ENCODE measurements at regions not wholly inside any gene's neighbourhood (a gene's known extent, or its start where the extent isn't known, plus 50 kb on each side); places are given as distances from the start of the nearest gene placed in this dataset.

DNA sequence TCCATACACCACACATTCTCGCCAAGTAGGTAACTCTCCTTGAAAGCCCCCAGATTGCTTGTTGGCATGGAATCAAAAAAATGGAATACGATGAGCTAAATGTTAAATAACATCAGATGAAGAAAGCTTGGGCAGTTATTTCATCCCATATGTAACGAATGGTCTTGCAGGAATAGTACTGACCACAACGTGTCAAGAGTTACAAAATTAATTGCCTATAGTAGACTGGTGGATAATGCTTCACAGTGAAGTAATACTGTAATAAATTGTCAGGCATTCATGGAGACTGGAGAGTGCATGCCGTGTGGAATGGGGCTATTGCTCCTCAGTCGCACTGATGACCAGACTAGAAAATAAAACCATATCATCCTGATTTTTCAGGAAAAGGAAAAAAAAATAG is 1628.7 kb downstream of the MAT2B start:
- Mint-ChIP-seq H3K36me3 (no peaks in the 10 kb centered on the region), H3K27ac (no peak overlapping the region), H3K4me3 (no peak overlapping the region), H3K9me3 (no peaks in the 10 kb centered on the region), H3K4me1 (no peaks in the 10 kb centered on the region), H3K27me3 (no peaks in the 10 kb centered on the region)
- no peak for ATAC-seq (ENCODE audit: low read depth)
- no peak for DNase-seq
- POLR2A ChIA-PET = no interaction called here

DNA sequence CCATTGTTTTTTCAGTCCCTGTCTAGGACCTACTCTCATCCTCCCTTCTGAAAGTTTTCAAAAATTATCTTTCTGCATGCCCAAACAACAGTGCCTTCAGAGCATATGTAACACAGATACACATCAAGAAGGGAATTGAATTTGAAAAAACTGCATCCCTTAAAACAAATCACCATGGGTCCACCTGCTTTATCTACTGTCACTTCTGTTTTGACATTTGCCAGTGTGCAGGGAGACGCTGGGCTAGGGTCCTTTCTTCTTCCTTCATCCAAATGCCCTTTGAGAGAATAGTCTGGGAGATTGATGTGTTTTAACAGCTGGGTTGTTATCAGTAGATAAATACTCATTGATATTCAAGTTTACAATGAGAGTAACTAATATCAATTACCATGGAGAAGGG is 1630.1 kb downstream of the MAT2B start:
- Mint-ChIP-seq H3K9me3 (no peaks in the 10 kb centered on the region), H3K4me1 (no peaks in the 10 kb centered on the region), H3K4me3 (no peak overlapping the region), H3K27ac (no peak overlapping the region), H3K36me3 (no peaks in the 10 kb centered on the region), H3K27me3 (no peaks in the 10 kb centered on the region)
- ATAC-seq (ENCODE audit: low read depth) = no peak
- POLR2A ChIA-PET = no interaction called here
- no peak for DNase-seq

DNA sequence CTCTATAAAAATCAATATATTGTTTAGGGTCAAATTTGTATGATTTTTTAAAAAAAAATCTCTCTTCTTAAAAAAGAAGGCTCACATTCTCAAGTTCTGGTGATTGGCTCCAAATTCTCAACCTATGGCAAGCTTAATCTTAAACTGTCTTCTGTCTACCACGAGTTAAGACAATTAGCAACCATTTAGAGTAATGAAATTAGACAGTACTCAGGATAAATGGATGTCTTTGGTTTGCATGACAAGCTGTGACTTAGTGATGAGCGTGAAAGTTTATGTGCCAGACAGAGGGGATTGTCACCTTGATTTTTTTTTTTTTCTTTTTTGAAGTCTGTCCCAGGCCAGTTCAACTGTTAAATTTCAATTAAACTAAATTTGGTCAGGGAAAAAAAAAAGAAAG is 1632.3 kb downstream of the MAT2B start:
- POLR2A ChIA-PET = no interaction called here
- Mint-ChIP-seq H3K4me1 (no peaks in the 10 kb centered on the region), H3K27ac (no peak overlapping the region), H3K27me3 (no peaks in the 10 kb centered on the region), H3K9me3 (no peaks in the 10 kb centered on the region), H3K36me3 (no peaks in the 10 kb centered on the region), H3K4me3 (no peak overlapping the region)
- ATAC-seq (ENCODE audit: low read depth) = no peak
- DNase-seq = no peak

DNA sequence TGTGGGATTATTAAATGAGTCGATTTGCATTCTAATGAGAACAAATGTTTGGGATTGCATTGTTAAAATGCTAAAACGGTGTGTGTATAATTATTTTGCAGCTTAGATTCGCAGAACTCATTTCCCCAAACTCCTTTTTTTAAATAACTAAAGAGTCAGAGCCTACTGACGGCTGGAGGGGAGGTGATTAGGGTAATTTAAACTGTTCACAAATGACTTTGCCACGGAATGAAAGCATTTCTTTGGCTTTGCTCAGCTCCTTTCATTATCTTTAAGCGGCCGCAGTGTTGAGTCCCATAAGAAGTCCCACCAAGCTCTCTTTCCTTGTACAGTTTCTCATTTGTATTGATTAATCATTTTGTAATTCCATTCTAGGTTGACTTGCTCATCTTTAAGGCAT is 1632.8 kb downstream of the MAT2B start:
- ATAC-seq (ENCODE audit: low read depth) (no peak), DNase-seq (no peak)
- Mint-ChIP-seq H3K27me3 (no peaks in the 10 kb centered on the region), H3K4me3 (no peak overlapping the region), H3K36me3 (no peaks in the 10 kb centered on the region), H3K27ac (no peak overlapping the region), H3K9me3 (no peaks in the 10 kb centered on the region), H3K4me1 (no peaks in the 10 kb centered on the region)
- POLR2A ChIA-PET = no interaction called here

DNA sequence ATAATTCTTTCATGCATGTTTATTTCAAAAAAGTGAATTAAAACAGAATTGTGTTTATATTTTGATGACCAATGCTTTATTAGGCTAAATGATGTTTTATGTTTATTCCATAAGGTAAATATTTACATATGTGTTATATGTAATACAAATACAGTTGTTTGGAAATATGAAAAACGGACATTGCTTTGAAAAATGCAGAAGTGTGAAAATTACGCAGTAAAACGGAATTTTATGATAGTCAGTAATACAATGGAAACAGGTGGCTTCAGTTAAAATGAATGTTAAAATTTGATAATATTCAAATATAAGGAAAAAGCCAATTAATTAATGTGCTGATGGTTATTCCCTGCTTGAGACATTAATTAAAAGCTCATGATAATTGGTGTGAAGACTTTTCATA is 1633.8 kb downstream of the MAT2B start:
- Mint-ChIP-seq H3K4me1 (no peaks in the 10 kb centered on the region), H3K4me3 (no peak overlapping the region), H3K27me3 (no peaks in the 10 kb centered on the region), H3K36me3 (no peaks in the 10 kb centered on the region), H3K9me3 (no peaks in the 10 kb centered on the region), H3K27ac (no peak overlapping the region)
- POLR2A ChIA-PET = no interaction called here
- DNase-seq (no peak), ATAC-seq (ENCODE audit: low read depth) (no peak)

DNA sequence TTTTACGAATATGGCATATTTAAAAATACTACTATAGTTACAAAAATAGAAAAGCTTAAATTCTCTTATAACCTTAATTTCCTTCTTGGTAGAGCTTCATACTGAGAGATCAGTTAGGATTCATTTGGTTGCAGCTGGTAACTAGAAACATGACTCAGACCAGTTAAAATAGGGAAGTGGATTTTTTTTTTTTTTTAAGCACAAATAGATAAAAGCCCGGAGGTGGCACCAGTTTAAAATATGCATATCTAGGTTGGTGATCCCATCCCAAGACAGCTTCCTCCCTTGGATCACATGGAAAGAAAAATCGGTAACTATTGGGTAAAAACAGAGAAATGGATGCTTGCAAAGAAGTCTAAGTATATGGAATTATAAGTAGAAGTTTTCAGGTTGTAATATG is 1634.3 kb downstream of the MAT2B start:
- POLR2A ChIA-PET = no interaction called here
- Mint-ChIP-seq H3K4me1 (no peaks in the 10 kb centered on the region), H3K4me3 (no peak overlapping the region), H3K9me3 (no peaks in the 10 kb centered on the region), H3K27ac (no peak overlapping the region), H3K27me3 (no peaks in the 10 kb centered on the region), H3K36me3 (no peaks in the 10 kb centered on the region)
- ATAC-seq (ENCODE audit: low read depth) (no peak), DNase-seq (no peak)

DNA sequence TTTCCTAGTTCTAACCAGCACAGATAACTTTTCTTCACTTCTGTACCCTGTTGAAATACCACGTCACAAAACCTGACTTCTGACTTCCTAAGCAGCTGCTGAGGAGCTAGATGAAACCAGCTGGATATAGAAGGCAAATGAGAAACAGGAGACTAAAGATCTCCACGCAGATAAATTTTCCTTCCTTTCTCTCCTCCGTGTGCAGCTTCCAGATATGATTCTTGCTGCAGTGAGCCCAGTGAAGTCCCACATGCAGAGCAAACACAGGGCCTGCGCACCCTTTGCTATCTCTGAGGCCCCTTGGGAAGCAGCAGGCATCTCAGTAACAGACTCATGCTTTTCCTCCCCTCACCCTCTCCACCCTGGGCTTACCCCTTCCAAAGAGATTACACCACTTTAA is 1638.3 kb downstream of the MAT2B start:
- Mint-ChIP-seq H3K4me3 (no peak overlapping the region), H3K27ac (no peak overlapping the region), H3K9me3 (peaks cover 2% of the 10 kb centered on the region), H3K36me3 (no peaks in the 10 kb centered on the region), H3K4me1 (no peaks in the 10 kb centered on the region), H3K27me3 (no peaks in the 10 kb centered on the region)
- POLR2A ChIA-PET = no interaction called here
- DNase-seq = no peak
- ATAC-seq (ENCODE audit: low read depth) = no peak

DNA sequence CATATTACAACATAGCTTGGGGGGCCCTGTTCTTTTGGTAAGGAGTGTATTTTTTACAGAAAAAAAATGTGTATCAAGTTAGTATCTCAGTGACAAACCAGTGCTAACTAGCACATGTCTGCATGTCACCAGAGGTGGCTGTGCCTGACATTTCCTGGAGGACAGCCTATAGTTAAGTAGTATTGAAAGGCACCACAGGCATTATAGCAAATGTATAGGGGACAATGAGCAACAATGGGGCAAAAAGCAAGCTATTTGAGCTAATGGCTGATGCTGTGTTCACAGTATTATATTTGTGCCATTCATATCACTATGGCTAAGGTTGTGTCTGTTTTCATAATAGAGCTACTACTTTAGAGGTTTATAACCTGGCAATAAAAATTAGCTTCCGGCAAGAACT is 1644.0 kb downstream of the MAT2B start:
- POLR2A ChIA-PET = no interaction called here
- ATAC-seq (ENCODE audit: low read depth) (no peak), DNase-seq (no peak)
- Mint-ChIP-seq H3K36me3 (no peaks in the 10 kb centered on the region), H3K9me3 (peaks cover 2% of the 10 kb centered on the region), H3K27me3 (no peaks in the 10 kb centered on the region), H3K27ac (no peak overlapping the region), H3K4me1 (no peaks in the 10 kb centered on the region), H3K4me3 (no peak overlapping the region)

DNA sequence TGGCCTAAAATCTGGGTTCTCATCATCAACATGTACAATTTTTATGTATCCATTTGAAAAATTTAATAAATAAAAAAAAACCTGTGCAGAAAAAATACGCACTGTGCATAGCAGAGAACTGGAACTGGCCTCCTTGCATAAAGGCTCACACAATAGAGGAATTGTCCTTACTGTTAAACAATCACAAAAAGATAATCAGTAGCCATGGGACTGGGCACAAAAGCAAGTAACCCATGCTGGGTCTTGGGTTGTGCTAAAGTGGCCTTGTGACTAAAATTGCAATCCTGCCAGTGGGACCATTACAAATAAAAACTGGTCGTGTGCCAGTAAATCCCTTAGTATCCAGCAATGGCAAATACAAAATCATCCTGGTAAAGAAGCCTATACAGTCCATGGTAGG is 1646.6 kb downstream of the MAT2B start:
- Mint-ChIP-seq H3K27me3 (no peaks in the 10 kb centered on the region), H3K4me3 (no peak overlapping the region), H3K27ac (no peak overlapping the region), H3K36me3 (no peaks in the 10 kb centered on the region), H3K4me1 (no peaks in the 10 kb centered on the region), H3K9me3 (peaks cover 3% of the 10 kb centered on the region)
- ATAC-seq (ENCODE audit: low read depth) (no peak), DNase-seq (no peak)
- POLR2A ChIA-PET = no interaction called here

DNA sequence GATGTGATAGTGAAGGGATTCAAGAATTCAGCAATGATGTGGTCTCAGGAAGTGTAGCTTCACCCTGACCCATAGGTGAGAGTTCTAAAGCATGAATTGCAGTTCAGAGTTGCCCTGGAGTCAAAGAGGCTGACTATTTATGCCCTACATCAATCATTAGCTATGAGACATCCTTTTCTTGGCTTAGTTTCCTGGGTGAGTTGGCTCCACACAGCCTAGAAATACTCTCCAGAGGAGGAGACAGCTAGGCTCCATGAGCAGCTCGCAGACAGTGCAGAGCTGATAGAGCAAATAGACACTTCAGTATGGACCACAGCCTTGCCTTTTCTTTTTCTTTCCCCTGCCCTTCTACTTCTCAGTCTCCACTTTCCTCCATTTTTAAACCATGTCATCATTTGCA is 1651.8 kb downstream of the MAT2B start:
- no peaks in the 10 kb centered on the region for H3K27me3 Mint-ChIP-seq
- no peaks in the 10 kb centered on the region for H3K36me3 Mint-ChIP-seq
- POLR2A ChIA-PET = no interaction called here
- H3K27ac Mint-ChIP-seq = no peak overlapping the region
- H3K4me1 Mint-ChIP-seq = no peaks in the 10 kb centered on the region
- DNase-seq = no peak
- peaks cover 1% of the 10 kb centered on the region for H3K9me3 Mint-ChIP-seq
- no peak overlapping the region for H3K4me3 Mint-ChIP-seq
- ATAC-seq (ENCODE audit: low read depth) = no peak

DNA sequence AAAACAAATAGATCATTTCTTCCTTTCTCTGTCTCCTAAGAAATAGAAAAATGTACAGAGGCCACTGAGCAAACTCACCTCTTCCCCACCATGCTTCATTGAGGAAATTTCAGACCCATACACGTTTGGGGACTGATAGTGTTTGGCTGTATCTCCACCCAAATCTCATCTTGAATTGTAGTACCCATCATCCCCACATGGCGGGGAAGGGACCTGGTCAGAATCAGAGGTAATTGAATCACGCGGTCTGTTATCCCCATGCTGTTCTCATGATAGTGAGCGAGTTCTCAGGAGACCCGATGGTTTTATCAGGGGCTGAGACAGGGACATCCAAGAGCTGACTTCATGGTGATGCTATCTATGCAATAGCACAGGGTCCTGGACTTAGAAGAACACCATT is 1655.8 kb downstream of the MAT2B start:
- no peaks in the 10 kb centered on the region for H3K4me1 Mint-ChIP-seq
- ATAC-seq (ENCODE audit: low read depth) (no peak), DNase-seq (no peak)
- POLR2A ChIA-PET = no interaction called here
- no peaks in the 10 kb centered on the region for H3K36me3 Mint-ChIP-seq
- no peak overlapping the region for H3K27ac Mint-ChIP-seq
- H3K9me3 Mint-ChIP-seq = peaks cover 1% of the 10 kb centered on the region
- no peaks in the 10 kb centered on the region for H3K27me3 Mint-ChIP-seq
- H3K4me3 Mint-ChIP-seq = no peak overlapping the region

DNA sequence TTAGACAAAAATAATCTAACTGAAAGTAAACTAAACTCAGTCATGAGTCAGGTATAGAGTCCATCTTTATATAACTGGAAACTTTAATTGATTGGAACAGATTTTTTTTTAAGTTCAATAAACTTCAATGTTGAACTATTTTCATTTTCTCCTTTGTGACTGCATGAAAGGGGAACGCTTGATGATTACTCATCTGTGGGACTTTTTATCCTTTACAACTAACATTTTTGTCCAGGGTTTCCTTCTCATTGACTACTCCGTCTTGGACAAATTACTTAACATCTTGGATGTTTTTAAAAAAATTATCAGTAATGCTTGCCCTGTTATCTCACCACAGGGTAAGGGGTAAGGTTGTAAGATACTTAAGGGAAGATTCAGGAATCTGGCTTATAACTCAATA is 1658.4 kb downstream of the MAT2B start:
- POLR2A ChIA-PET = no interaction called here
- no peaks in the 10 kb centered on the region for H3K4me1 Mint-ChIP-seq

DNA sequence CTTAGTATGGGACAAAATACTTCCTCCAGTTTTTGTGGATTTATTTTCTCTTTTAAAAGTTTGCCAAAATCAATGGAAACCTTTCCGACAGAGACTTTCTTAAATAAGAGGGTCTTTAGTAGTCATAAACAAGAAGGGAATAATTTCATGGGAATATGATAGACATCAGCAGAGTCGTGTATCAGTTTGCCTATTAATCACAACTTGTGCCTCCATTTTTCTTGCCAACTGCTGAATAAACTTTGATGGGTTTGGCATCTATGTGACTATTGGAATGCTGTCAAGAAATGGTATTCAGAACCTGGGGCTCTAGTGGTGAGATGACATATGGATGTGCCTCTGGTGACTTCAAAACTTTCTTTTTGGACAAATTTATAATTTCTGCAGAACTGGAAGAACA is 1668.2 kb downstream of the MAT2B start:
- no peak for ATAC-seq (ENCODE audit: low read depth)
- H3K9me3 Mint-ChIP-seq = no peaks in the 10 kb centered on the region
- H3K4me1 Mint-ChIP-seq = no peaks in the 10 kb centered on the region
- no peak overlapping the region for H3K4me3 Mint-ChIP-seq
- POLR2A ChIA-PET = no interaction called here
- H3K27me3 Mint-ChIP-seq = no peaks in the 10 kb centered on the region
- no peak for DNase-seq
- no peak overlapping the region for H3K27ac Mint-ChIP-seq
- H3K36me3 Mint-ChIP-seq = no peaks in the 10 kb centered on the region

More for the DNA sequence above, 1658.4 kb downstream of the MAT2B start:
- ATAC-seq (ENCODE audit: low read depth) (no peak), DNase-seq (no peak)
- Mint-ChIP-seq H3K36me3 (no peaks in the 10 kb centered on the region), H3K9me3 (no peaks in the 10 kb centered on the region), H3K4me3 (no peak overlapping the region), H3K27ac (no peak overlapping the region), H3K27me3 (no peaks in the 10 kb centered on the region)

DNA sequence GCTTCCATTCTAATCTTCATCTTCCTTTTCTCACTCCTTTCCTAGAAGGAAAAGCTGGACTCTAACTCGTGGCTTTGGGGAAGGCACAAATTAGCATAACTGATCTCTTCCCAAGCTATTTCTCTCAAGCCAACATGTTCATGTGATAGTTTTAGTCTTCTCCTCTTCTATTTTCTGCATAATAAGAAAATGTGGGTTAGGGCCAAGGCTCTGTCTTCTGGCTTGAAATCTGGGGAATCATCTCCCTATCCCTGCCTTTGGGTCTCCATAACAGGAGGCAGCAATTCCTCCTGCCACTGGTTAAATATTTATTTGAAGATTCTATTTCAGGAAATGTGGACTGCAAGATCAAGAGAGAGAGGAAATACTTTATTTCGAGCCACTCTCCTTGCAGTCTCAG is 1669.6 kb downstream of the MAT2B start:
- DNase-seq (no peak), ATAC-seq (ENCODE audit: low read depth) (no peak)
- no peak overlapping the region for H3K27ac Mint-ChIP-seq
- no peaks in the 10 kb centered on the region for H3K9me3 Mint-ChIP-seq
- H3K4me1 Mint-ChIP-seq = no peaks in the 10 kb centered on the region
- H3K27me3 Mint-ChIP-seq = no peaks in the 10 kb centered on the region
- POLR2A ChIA-PET = no interaction called here
- H3K4me3 Mint-ChIP-seq = no peak overlapping the region
- H3K36me3 Mint-ChIP-seq = no peaks in the 10 kb centered on the region

DNA sequence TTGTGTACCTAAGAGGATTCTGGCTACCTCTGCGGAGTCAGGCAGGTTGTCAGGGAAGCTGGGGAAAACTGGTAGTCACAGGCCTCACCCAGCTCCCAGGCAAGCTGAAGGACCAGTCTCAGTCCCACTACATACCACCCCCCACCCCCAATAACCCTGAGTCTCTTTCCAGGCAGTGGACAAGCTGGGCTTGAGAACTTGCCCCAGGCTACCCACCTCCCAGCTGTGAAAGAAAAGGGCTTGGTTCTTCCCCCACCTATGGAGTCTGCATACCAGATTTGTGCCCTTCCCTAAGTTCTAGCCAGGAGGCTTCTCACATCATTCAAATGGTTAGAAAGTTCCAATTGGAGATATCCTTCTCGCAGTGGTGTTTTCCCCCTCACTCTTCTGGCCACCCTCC is 1678.8 kb downstream of the MAT2B start:
- Mint-ChIP-seq H3K36me3 (no peaks in the 10 kb centered on the region), H3K27ac (no peak overlapping the region), H3K4me1 (no peaks in the 10 kb centered on the region), H3K9me3 (no peaks in the 10 kb centered on the region), H3K4me3 (no peak overlapping the region), H3K27me3 (no peaks in the 10 kb centered on the region)
- no peak for DNase-seq
- no peak for ATAC-seq (ENCODE audit: low read depth)
- POLR2A ChIA-PET = no interaction called here

Measured in activated naive CD8-positive, alpha-beta T cell treated with anti-CD3 and anti-CD28 coated beads, Interleukin-2, amount 10 ng/mL, durations not matched to agents 7 days and 5 days (primary cell).